Endothelial cell of umbilical vein (primary cell): ENCODE measurements at regions not wholly inside any gene's neighbourhood (a gene's known extent, or its start where the extent isn't known, plus 50 kb on each side); places are given as distances from the start of the nearest gene placed in this dataset.

Source experiments
- BruUV-seq: library from RNA; stranded (reverse); fragments of 400-500 nt; replicated peaks from 2 replicates; lab custom pipeline; 2021; lab: Mats Ljungman, UMichigan
- CTCF ChIA-PET: fragments of 300-600, 350-600 bp; sonication (Branson Sonifier 250); formaldehyde crosslinking; loops from one replicate; lab custom pipeline; 2021; ENCODE audit warnings: antibody characterized with exemption, inconsistent platforms; lab: Charles Lee
- POLR2A ChIA-PET: fragments of 300-600, 350-600 bp; sonication (Branson Sonifier 250); formaldehyde crosslinking; loops from one replicate; lab custom pipeline; 2021; ENCODE audit warnings: antibody characterized with exemption, inconsistent platforms; lab: Charles Lee
- DNase-seq: peaks from one replicate; pipeline ENCODE4 v3.0.0-alpha.2; 2011; ENCODE audit warnings: low read depth, low spot score
- FAIRE-seq: peaks from 2 replicates; lab custom pipeline; 2011; peaks lifted over from hg19 to GRCh38; lab: Jason Lieb, UNC
- H2AFZ ChIP-seq: 2 replicates; pipeline ENCODE4 v1.6.0; 2012; ENCODE audit warnings: low read depth, low read length, control low read depth, inconsistent platforms
- H3K27ac ChIP-seq: 2 replicates; pipeline ENCODE4 v1.5.1; 2011; ENCODE audit warnings: low read depth, mild to moderate bottlenecking, control low read depth, low read length, moderate library complexity; ENCODE audit not compliant: insufficient read depth
- H3K27me3 ChIP-seq, 2 experiments: 2 replicates each; pipeline versions ENCODE4 v1.6.0 to v1.6.1; 2011; ENCODE audit warnings: low read length in 2 of 2, mixed read lengths in 1 of 2; ENCODE audit not compliant: control insufficient read depth in 2 of 2, insufficient read depth in 2 of 2
- H3K36me3 ChIP-seq, 2 experiments: 2 replicates in 1 of 2; 3 replicates in 1 of 2; pipeline ENCODE4 v1.5.1; 2011; ENCODE audit warnings: low read length in 2 of 2, mild to moderate bottlenecking in 1 of 2, moderate library complexity in 1 of 2; ENCODE audit not compliant: control insufficient read depth in 2 of 2, insufficient read depth in 2 of 2; ENCODE audit errors: extremely low read depth in 1 of 2
- H3K4me1 ChIP-seq: 3 replicates; pipeline ENCODE4 v1.5.1; 2011; ENCODE audit warnings: mild to moderate bottlenecking, low read length; ENCODE audit not compliant: control insufficient read depth, insufficient read depth; ENCODE audit errors: extremely low read depth
- H3K4me2 ChIP-seq: 2 replicates; pipeline ENCODE4 v1.6.1; 2011; ENCODE audit warnings: low read length, control low read depth, mixed read lengths; ENCODE audit not compliant: insufficient read depth
- H3K4me3 ChIP-seq, 3 experiments: fragments of 200-600 bp in 1 of 3; sonication (generic), shearing (Covaris generic) in 1 of 3; replicated peaks in 1 of 3; 2 replicates each; pipeline ENCODE4 v1.5.1; 2011 to 2016; ENCODE audit warnings: control low read depth in 3 of 3, low read length in 3 of 3, mild to moderate bottlenecking in 2 of 3, inconsistent platforms in 1 of 3, low read depth in 1 of 3, moderate library complexity in 1 of 3; ENCODE audit not compliant: insufficient read depth in 1 of 3
- H3K79me2 ChIP-seq: 2 replicates; pipeline ENCODE4 v1.6.0; 2012; ENCODE audit warnings: low read length, inconsistent platforms; ENCODE audit not compliant: control insufficient read depth, insufficient read depth
- H3K9ac ChIP-seq: replicated peaks from 2 replicates; pipeline ENCODE3; 2011; ENCODE audit warnings: low read length, control low read depth; ENCODE audit not compliant: insufficient read depth; ENCODE audit errors: extremely low read depth
- H3K9me1 ChIP-seq: replicated peaks from 3 replicates; pipeline ENCODE4 v1.6.0; 2011; ENCODE audit warnings: mild to moderate bottlenecking, low read length; ENCODE audit not compliant: control insufficient read depth, insufficient read depth; ENCODE audit errors: extremely low read depth
- H3K9me3 ChIP-seq: replicated peaks from 2 replicates; pipeline ENCODE4 v1.5.1; 2012; ENCODE audit warnings: low read length, inconsistent platforms; ENCODE audit not compliant: control insufficient read depth, insufficient read depth
- H4K20me1 ChIP-seq: replicated peaks from 2 replicates; pipeline ENCODE3; 2011; ENCODE audit warnings: mild to moderate bottlenecking, low read length; ENCODE audit not compliant: control insufficient read depth, insufficient read depth; ENCODE audit errors: extremely low read depth
- EZH2 ChIP-seq: IDR thresholded peaks from 2 replicates; pipeline ENCODE4 v1.6.1; 2012; ENCODE audit warnings: borderline replicate concordance, low read depth, mild to moderate bottlenecking, moderate library complexity, low read length, inconsistent platforms; ENCODE audit not compliant: severe bottlenecking
- FOS ChIP-seq: IDR thresholded peaks from 2 replicates; pipeline ENCODE4 v1.6.1; 2011; ENCODE audit warnings: mild to moderate bottlenecking, low read length, moderate library complexity, borderline replicate concordance; ENCODE audit not compliant: insufficient read depth
- GATA2 ChIP-seq: IDR thresholded peaks from 2 replicates; pipeline ENCODE4 v1.7.0; 2011; ENCODE audit warnings: low read depth, mild to moderate bottlenecking, moderate library complexity, mixed read lengths, low read length; ENCODE audit not compliant: insufficient read length, insufficient read depth
- JUN ChIP-seq: IDR thresholded peaks from 2 replicates; pipeline ENCODE4 v1.6.1; 2011; ENCODE audit warnings: borderline replicate concordance, low read depth; ENCODE audit not compliant: insufficient read length, insufficient read depth
- MAX ChIP-seq: IDR thresholded peaks from 2 replicates; pipeline ENCODE4 v1.6.1; 2011; ENCODE audit not compliant: insufficient read depth, insufficient read length
- MYC ChIP-seq: IDR thresholded peaks from one replicate; pipeline ENCODE4 v1.6.1; 2011; ENCODE audit warnings: mild to moderate bottlenecking, low read depth, low read length
- POLR2AphosphoS5 ChIP-seq: IDR thresholded peaks from 2 replicates; pipeline ENCODE4 v1.6.1; 2012; ENCODE audit warnings: low read depth, mild to moderate bottlenecking, control low read depth, low read length, moderate library complexity; ENCODE audit not compliant: insufficient read depth
- dilution Hi-C: fragments of 300-500 bp; cut with MboI; formaldehyde crosslinking; loops from one replicate; pipeline ENCODE4 v1.15.0; 2019; ENCODE audit warnings: low sequenced_read_pairs; ENCODE audit not compliant: extremely low pct_ligation_motif_present
- intact Hi-C: fragments of 100-400 bp; cut with micrococcal nuclease; formaldehyde crosslinking; loops from one replicate; pipeline ENCODE4 v1.10.0; 2022
- TF ChIP-seq, protein P1 (sequence below), 2 donors: IDR thresholded peaks; 1 replicate in 1 of 2; 2 replicates in 1 of 2; pipeline ENCODE4 v1.5.1; 2011; ENCODE audit warnings: low read length in 2 of 2, mild to moderate bottlenecking in 2 of 2, moderate library complexity in 2 of 2, control low read depth in 1 of 2, inconsistent platforms in 1 of 2, low read depth in 1 of 2; ENCODE audit not compliant: insufficient read depth in 1 of 2; ENCODE audit errors: extremely low read depth in 1 of 2

DNA sequence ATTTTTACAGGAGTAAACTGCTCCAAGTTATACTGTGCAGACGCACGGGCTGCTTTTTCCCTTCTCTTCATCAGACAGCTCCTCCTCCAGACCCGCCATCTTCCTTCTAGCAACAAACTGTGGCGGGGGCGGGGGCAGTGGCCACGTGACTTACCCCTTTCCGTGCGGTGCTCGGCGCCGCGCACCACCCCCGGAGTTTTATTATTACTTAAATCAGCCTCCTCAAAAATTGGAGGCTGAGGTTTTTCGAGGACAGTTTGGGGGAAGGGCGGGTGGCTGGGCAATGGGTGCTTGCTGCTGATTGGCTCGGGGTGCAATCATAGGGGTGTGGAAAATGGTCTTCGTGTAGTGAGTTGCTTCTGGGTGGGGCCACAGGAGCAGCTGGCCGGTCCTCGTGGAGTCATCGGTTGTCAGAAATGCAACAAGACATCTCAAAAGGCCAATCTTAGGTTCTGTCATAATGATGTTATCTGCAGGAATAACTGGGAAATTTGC lies 77.1 kb upstream of the MFGE8 start:
- peaks cover 0 to 3% of the 10 kb centered on the region in 2 experiments for H3K27me3 ChIP-seq
- no peaks in the 10 kb centered on the region for H3K36me3 ChIP-seq
- H3K27ac ChIP-seq, result no peak overlapping the region
- no peaks in the 10 kb centered on the region for H4K20me1 ChIP-seq
- no peaks in the 10 kb centered on the region for H3K4me1 ChIP-seq
- dilution Hi-C loops, result no loop called here
- H3K9me3 ChIP-seq, result no peaks in the 10 kb centered on the region
- ChIA-PET POLR2A (no interaction called here), CTCF (no interaction called here)
- no peak for TF ChIP-seq FOS
- no peak for TF ChIP-seq JUN
- TF ChIP-seq MYC, result no peak
- TF ChIP-seq, protein P1, sequence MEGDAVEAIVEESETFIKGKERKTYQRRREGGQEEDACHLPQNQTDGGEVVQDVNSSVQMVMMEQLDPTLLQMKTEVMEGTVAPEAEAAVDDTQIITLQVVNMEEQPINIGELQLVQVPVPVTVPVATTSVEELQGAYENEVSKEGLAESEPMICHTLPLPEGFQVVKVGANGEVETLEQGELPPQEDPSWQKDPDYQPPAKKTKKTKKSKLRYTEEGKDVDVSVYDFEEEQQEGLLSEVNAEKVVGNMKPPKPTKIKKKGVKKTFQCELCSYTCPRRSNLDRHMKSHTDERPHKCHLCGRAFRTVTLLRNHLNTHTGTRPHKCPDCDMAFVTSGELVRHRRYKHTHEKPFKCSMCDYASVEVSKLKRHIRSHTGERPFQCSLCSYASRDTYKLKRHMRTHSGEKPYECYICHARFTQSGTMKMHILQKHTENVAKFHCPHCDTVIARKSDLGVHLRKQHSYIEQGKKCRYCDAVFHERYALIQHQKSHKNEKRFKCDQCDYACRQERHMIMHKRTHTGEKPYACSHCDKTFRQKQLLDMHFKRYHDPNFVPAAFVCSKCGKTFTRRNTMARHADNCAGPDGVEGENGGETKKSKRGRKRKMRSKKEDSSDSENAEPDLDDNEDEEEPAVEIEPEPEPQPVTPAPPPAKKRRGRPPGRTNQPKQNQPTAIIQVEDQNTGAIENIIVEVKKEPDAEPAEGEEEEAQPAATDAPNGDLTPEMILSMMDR (IDR thresholded peaks at IDR 0.05; ENCODE audit: extremely low read depth in 1 of 2, insufficient read depth in 1 of 2, low read depth in 1 of 2, low read length in 2 of 2), result no peak
- TF ChIP-seq POLR2AphosphoS5, result no peak
- no peak for TF ChIP-seq EZH2
- TF ChIP-seq MAX, result no peak
- TF ChIP-seq GATA2, result no peak
- DNase-seq (no peak), FAIRE-seq (no peak)
- no peaks in the 10 kb centered on the region for H3K9me1 ChIP-seq
- intact Hi-C loops, result no loop called here
- H2AFZ ChIP-seq, result no peak overlapping the region
- H3K4me3 ChIP-seq, result no peak overlapping the region
- no TSS peak for BruUV-seq
- H3K9ac ChIP-seq, result no peak overlapping the region
- H3K4me2 ChIP-seq, result no peak overlapping the region
- no peaks in the 10 kb centered on the region for H3K79me2 ChIP-seq
